SK-N-SH (cell line): ENCODE measurements at regions not wholly inside any gene's neighbourhood (a gene's known extent, or its start where the extent isn't known, plus 50 kb on each side); places are given as distances from the start of the nearest gene placed in this dataset.

Source experiments
- CTCF ChIA-PET: fragments of 300-600, 350-600 bp; formaldehyde crosslinking; extraction: SDS; loops from one replicate; lab custom pipeline; 2021; lab: Yijun Ruan, JAX
- POLR2A ChIA-PET: fragments of 350-600 bp; sonication (Branson Sonifier 250); formaldehyde crosslinking; extraction: SDS; loops from one replicate; lab custom pipeline; 2020; ENCODE audit warnings: antibody characterized with exemption, inconsistent platforms; lab: Yijun Ruan, JAX
- DNase-seq: peaks from one replicate; pipeline ENCODE4 v3.0.0; 2012
- H2AFZ ChIP-seq: fragments of 200-600 bp; sonication (generic); 2 replicates; pipeline ENCODE4 v1.8.1; 2016; ENCODE audit warnings: antibody characterized with exemption, mild to moderate bottlenecking, low read depth
- H3F3A ChIP-seq: fragments of 200-600 bp; sonication (generic); replicated peaks from 2 replicates; pipeline ENCODE3; 2016; ENCODE audit warnings: antibody characterized with exemption, mild to moderate bottlenecking; ENCODE audit not compliant: insufficient read depth
- H3K27ac ChIP-seq, 2 experiments: fragments of 200-500 bp in 1 of 2; fragments of 200-600 bp in 1 of 2; sonication (Bioruptor generic) in 1 of 2; sonication (generic), shearing (Covaris generic) in 1 of 2; 2 replicates each; pipeline versions ENCODE4 v1.5.1 to v1.6.1; 2014 to 2016; ENCODE audit warnings: low read depth in 2 of 2, inconsistent platforms in 1 of 2, low read length in 1 of 2, mild to moderate bottlenecking in 1 of 2, mixed read lengths in 1 of 2
- H3K27me3 ChIP-seq: fragments of 200-600 bp; sonication (generic), shearing (Covaris generic); 2 replicates; pipeline ENCODE4 v1.6.1; 2016; ENCODE audit warnings: mixed run types; ENCODE audit not compliant: insufficient read depth
- H3K36me3 ChIP-seq, 2 experiments: fragments of 200-500 bp in 1 of 2; fragments of 200-600 bp in 1 of 2; sonication (Bioruptor generic) in 1 of 2; sonication (generic) in 1 of 2; replicated peaks in 1 of 2; 2 replicates each; pipeline versions ENCODE3 to v1.5.1; 2014 to 2016; ENCODE audit warnings: low read length in 1 of 2, mild to moderate bottlenecking in 1 of 2; ENCODE audit not compliant: insufficient read depth in 2 of 2, control insufficient read depth in 1 of 2
- H3K4me1 ChIP-seq, 2 experiments: fragments of 200-500 bp in 1 of 2; fragments of 200-600 bp in 1 of 2; sonication (Bioruptor generic) in 1 of 2; sonication (generic), shearing (Covaris generic) in 1 of 2; 2 replicates each; pipeline versions ENCODE4 v1.5.1 to v1.6.1; 2014 to 2016; ENCODE audit warnings: low read depth in 1 of 2, low read length in 1 of 2, mixed run types in 1 of 2; ENCODE audit not compliant: insufficient read depth in 2 of 2, control insufficient read depth in 1 of 2
- H3K4me2 ChIP-seq: fragments of 200-600 bp; sonication (generic), shearing (Covaris generic); 2 replicates; pipeline ENCODE4 v1.6.1; 2017; ENCODE audit warnings: mixed run types
- H3K4me3 ChIP-seq, 2 experiments: fragments of 200-500 bp in 1 of 2; fragments of 200-600 bp in 1 of 2; sonication (Bioruptor generic) in 1 of 2; sonication (generic), shearing (Covaris generic) in 1 of 2; 2 replicates each; pipeline versions ENCODE4 v1.5.1 to v1.8.1; 2014 to 2016; ENCODE audit warnings: low read depth in 2 of 2, inconsistent platforms in 1 of 2, low read length in 1 of 2, mild to moderate bottlenecking in 1 of 2, mixed read lengths in 1 of 2, moderate library complexity in 1 of 2
- H3K79me2 ChIP-seq: fragments of 200-600 bp; sonication (generic); 2 replicates; pipeline ENCODE4 v1.8.1; 2017; ENCODE audit warnings: mild to moderate bottlenecking; ENCODE audit not compliant: insufficient read depth
- H3K9ac ChIP-seq: fragments of 200-600 bp; sonication (generic); 2 replicates; pipeline ENCODE4 v1.6.1; 2017; ENCODE audit warnings: mixed run types
- H3K9me2 ChIP-seq: fragments of 200-600 bp; sonication (generic); 2 replicates; pipeline ENCODE4 v1.6.1; 2017; ENCODE audit warnings: mixed run types
- H3K9me3 ChIP-seq: fragments of 200-600 bp; sonication (generic); 2 replicates; pipeline ENCODE4 v1.6.1; 2017; ENCODE audit warnings: mixed run types, mild to moderate bottlenecking, moderate library complexity
- H4K20me1 ChIP-seq: fragments of 200-600 bp; sonication (generic); 2 replicates; pipeline ENCODE4 v1.6.1; 2017; ENCODE audit warnings: mild to moderate bottlenecking, mixed run types; ENCODE audit not compliant: insufficient read depth
- EP300 ChIP-seq, 2 experiments: IDR thresholded peaks; 2 replicates each; pipeline versions ENCODE4 v1.4.0 to v1.6.1; 2012; ENCODE audit warnings: borderline replicate concordance in 1 of 2, low read depth in 1 of 2, low read length in 1 of 2
- EZH2phosphoT487 ChIP-seq: fragments of 200-600 bp; sonication (generic); IDR thresholded peaks from 2 replicates; pipeline ENCODE4 v1.6.1; 2017; ENCODE audit warnings: low read depth, mixed run types, mild to moderate bottlenecking, antibody characterized with exemption, moderate library complexity, borderline replicate concordance
- FOSL2 ChIP-seq: IDR thresholded peaks from 2 replicates; pipeline ENCODE4 v1.4.0; 2012; ENCODE audit warnings: low read depth, mild to moderate bottlenecking, moderate library complexity, borderline replicate concordance
- FOXJ3 ChIP-seq: sonication (generic); formaldehyde crosslinking; IDR thresholded peaks from 2 replicates; pipeline ENCODE4 v1.5.1; 2020; ENCODE audit warnings: mild to moderate bottlenecking, missing genetic modification reagents
- FOXM1 ChIP-seq: IDR thresholded peaks from 2 replicates; pipeline ENCODE4 v1.4.0; 2012; ENCODE audit warnings: low read depth, mild to moderate bottlenecking
- GATA2 ChIP-seq: sonication (generic); formaldehyde crosslinking; IDR thresholded peaks from 2 replicates; pipeline ENCODE4 v1.5.0; 2020; ENCODE audit warnings: mild to moderate bottlenecking, missing genetic modification reagents
- NRF1 ChIP-seq: IDR thresholded peaks from 2 replicates; pipeline ENCODE4 v1.6.1; 2012; ENCODE audit warnings: low read depth, mild to moderate bottlenecking, low read length
- POLR2AphosphoS5 ChIP-seq: IDR thresholded peaks from 2 replicates; pipeline ENCODE4 v1.6.1; 2012; ENCODE audit warnings: low read depth, low read length
- RAD21 ChIP-seq: IDR thresholded peaks from 2 replicates; pipeline ENCODE4 v1.6.1; 2012; ENCODE audit warnings: mild to moderate bottlenecking, low read length
- TCF12 ChIP-seq: IDR thresholded peaks from 2 replicates; pipeline ENCODE4 v1.4.0; 2012
- TEAD4 ChIP-seq: IDR thresholded peaks from 2 replicates; pipeline ENCODE4 v1.4.0; 2012; ENCODE audit warnings: mild to moderate bottlenecking, borderline replicate concordance; ENCODE audit not compliant: insufficient read depth
- WGBS: methylation state at CpG from one replicate; pipeline ENCODE4 v1.1.6; 2017; ENCODE audit warnings: low lambda C conversion rate; 5-methylcytosine and 5-hydroxymethylcytosine counted together
- TF ChIP-seq, protein P1 (sequence below): fragments of 150-350 bp; IDR thresholded peaks from 2 replicates; pipeline ENCODE4 v1.6.1; 2017; ENCODE audit warnings: antibody characterized with exemption, low read length, low read depth, borderline replicate concordance
- TF ChIP-seq, protein P2 (sequence below): IDR thresholded peaks from 2 replicates; pipeline ENCODE4 v1.4.0; 2012; ENCODE audit warnings: low read depth, borderline replicate concordance
- TF ChIP-seq, protein P3 (sequence below): IDR thresholded peaks from 2 replicates; pipeline ENCODE4 v1.4.0; 2012; ENCODE audit warnings: low read depth
- TF ChIP-seq, protein P4 (sequence below): IDR thresholded peaks from 2 replicates; pipeline ENCODE4 v1.6.1; 2012; ENCODE audit warnings: mild to moderate bottlenecking, low read depth, low read length, moderate library complexity
- TF ChIP-seq, protein P5 (sequence below): fragments of 150-350 bp; IDR thresholded peaks from 2 replicates; pipeline ENCODE4 v1.6.1; 2016; ENCODE audit warnings: mild to moderate bottlenecking, low read depth, low read length
- TF ChIP-seq, protein P6 (sequence below): IDR thresholded peaks from 2 replicates; pipeline ENCODE4 v1.4.0; 2012; ENCODE audit warnings: low read depth, borderline replicate concordance

DNA sequence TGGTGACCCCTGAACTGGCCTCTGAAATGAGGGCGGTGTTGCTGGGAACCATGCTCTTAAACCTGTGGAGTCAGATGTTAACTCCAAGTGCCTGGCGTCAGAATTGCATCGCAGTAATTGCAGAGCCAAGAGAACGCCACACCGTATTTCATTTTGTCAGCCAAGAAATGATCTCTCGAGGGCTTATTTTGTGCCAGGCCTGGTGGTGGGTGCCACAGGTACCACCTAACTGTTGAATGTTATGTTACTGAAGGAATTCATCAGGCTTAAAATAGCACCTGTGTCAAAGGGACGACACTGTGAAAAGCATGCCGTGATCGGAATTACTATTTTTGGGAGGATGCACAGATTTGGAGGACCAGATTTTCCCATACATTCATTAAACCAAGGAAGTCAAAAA is 51.9 kb upstream of the BAIAP2L1 start:
- POLR2A ChIA-PET, result no interaction called here
- no peak overlapping the region for H2AFZ ChIP-seq
- no peaks in the 10 kb centered on the region for H3K79me2 ChIP-seq
- H3K4me2 ChIP-seq, result no peak overlapping the region
- TF ChIP-seq, protein P1, sequence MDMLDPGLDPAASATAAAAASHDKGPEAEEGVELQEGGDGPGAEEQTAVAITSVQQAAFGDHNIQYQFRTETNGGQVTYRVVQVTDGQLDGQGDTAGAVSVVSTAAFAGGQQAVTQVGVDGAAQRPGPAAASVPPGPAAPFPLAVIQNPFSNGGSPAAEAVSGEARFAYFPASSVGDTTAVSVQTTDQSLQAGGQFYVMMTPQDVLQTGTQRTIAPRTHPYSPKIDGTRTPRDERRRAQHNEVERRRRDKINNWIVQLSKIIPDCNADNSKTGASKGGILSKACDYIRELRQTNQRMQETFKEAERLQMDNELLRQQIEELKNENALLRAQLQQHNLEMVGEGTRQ, result no peak
- TF ChIP-seq, protein P2, sequence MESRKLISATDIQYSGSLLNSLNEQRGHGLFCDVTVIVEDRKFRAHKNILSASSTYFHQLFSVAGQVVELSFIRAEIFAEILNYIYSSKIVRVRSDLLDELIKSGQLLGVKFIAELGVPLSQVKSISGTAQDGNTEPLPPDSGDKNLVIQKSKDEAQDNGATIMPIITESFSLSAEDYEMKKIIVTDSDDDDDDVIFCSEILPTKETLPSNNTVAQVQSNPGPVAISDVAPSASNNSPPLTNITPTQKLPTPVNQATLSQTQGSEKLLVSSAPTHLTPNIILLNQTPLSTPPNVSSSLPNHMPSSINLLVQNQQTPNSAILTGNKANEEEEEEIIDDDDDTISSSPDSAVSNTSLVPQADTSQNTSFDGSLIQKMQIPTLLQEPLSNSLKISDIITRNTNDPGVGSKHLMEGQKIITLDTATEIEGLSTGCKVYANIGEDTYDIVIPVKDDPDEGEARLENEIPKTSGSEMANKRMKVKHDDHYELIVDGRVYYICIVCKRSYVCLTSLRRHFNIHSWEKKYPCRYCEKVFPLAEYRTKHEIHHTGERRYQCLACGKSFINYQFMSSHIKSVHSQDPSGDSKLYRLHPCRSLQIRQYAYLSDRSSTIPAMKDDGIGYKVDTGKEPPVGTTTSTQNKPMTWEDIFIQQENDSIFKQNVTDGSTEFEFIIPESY, result no peak
- TF ChIP-seq RAD21 (no peak), FOXJ3 (CRISPR knock-in tag) (no peak), EZH2phosphoT487 (no peak), FOXM1 (no peak), NRF1 (no peak), FOSL2 (no peak), TEAD4 (no peak), POLR2AphosphoS5 (no peak), EP300 (IDR thresholded peaks at IDR 0.05; ENCODE audit: borderline replicate concordance in 1 of 2, low read depth in 1 of 2, low read length in 1 of 2) (no peak), TCF12 (no peak), GATA2 (CRISPR knock-in tag) (no peak)
- TF ChIP-seq, protein P3, sequence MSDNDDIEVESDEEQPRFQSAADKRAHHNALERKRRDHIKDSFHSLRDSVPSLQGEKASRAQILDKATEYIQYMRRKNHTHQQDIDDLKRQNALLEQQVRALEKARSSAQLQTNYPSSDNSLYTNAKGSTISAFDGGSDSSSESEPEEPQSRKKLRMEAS, result no peak
- TF ChIP-seq, protein P4, sequence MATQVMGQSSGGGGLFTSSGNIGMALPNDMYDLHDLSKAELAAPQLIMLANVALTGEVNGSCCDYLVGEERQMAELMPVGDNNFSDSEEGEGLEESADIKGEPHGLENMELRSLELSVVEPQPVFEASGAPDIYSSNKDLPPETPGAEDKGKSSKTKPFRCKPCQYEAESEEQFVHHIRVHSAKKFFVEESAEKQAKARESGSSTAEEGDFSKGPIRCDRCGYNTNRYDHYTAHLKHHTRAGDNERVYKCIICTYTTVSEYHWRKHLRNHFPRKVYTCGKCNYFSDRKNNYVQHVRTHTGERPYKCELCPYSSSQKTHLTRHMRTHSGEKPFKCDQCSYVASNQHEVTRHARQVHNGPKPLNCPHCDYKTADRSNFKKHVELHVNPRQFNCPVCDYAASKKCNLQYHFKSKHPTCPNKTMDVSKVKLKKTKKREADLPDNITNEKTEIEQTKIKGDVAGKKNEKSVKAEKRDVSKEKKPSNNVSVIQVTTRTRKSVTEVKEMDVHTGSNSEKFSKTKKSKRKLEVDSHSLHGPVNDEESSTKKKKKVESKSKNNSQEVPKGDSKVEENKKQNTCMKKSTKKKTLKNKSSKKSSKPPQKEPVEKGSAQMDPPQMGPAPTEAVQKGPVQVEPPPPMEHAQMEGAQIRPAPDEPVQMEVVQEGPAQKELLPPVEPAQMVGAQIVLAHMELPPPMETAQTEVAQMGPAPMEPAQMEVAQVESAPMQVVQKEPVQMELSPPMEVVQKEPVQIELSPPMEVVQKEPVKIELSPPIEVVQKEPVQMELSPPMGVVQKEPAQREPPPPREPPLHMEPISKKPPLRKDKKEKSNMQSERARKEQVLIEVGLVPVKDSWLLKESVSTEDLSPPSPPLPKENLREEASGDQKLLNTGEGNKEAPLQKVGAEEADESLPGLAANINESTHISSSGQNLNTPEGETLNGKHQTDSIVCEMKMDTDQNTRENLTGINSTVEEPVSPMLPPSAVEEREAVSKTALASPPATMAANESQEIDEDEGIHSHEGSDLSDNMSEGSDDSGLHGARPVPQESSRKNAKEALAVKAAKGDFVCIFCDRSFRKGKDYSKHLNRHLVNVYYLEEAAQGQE, result no peak
- TF ChIP-seq, protein P5, sequence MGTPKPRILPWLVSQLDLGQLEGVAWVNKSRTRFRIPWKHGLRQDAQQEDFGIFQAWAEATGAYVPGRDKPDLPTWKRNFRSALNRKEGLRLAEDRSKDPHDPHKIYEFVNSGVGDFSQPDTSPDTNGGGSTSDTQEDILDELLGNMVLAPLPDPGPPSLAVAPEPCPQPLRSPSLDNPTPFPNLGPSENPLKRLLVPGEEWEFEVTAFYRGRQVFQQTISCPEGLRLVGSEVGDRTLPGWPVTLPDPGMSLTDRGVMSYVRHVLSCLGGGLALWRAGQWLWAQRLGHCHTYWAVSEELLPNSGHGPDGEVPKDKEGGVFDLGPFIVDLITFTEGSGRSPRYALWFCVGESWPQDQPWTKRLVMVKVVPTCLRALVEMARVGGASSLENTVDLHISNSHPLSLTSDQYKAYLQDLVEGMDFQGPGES, result no peak
- TF ChIP-seq, protein P6, sequence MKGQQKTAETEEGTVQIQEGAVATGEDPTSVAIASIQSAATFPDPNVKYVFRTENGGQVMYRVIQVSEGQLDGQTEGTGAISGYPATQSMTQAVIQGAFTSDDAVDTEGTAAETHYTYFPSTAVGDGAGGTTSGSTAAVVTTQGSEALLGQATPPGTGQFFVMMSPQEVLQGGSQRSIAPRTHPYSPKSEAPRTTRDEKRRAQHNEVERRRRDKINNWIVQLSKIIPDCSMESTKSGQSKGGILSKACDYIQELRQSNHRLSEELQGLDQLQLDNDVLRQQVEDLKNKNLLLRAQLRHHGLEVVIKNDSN, result no peak
- TF ChIP-seq, all 33 proteins: peak for 0
- no peaks in the 10 kb centered on the region for H3K4me1 ChIP-seq
- H3K9me3 ChIP-seq, result no peaks in the 10 kb centered on the region
- no peaks in the 10 kb centered on the region for H3F3A ChIP-seq
- H3K27ac ChIP-seq, result no peak overlapping the region
- 61% methylated on average over 9 of the region's 9 CpGs for WGBS
- no peak overlapping the region for H3K9ac ChIP-seq
- CTCF ChIA-PET, result interaction anchor here (1.2 to 1.5 kb wide), 3 partner anchors 31 to 384 kb away, joined by 4 to 5 read pairs (median 5); no protein-coding TSS in a partner anchor
- no peaks in the 10 kb centered on the region for H3K9me2 ChIP-seq
- no peak for DNase-seq
- no peak overlapping the region for H3K4me3 ChIP-seq
- no peaks in the 10 kb centered on the region for H4K20me1 ChIP-seq
- no peaks in the 10 kb centered on the region for H3K27me3 ChIP-seq
- no peaks in the 10 kb centered on the region for H3K36me3 ChIP-seq
